ENCODE measurements at regions not wholly inside any gene's neighbourhood (a gene's known extent, or its start where the extent isn't known, plus 50 kb on each side); places are given as distances from the start of the nearest gene placed in this dataset.

GRCh38 chr21:31445137-31445536, 101.1 kb upstream of the TIAM1 start:
- no peak for TF ChIP-seq POLR2AphosphoS5 (IDR thresholded peaks at IDR 0.05; ENCODE audit: low read depth, low read length)
- TF ChIP-seq TAF1 (IDR thresholded peaks at IDR 0.05; ENCODE audit: borderline replicate concordance, low read depth, low read length), result no peak
- no peak for TF ChIP-seq POLR2A (IDR thresholded peaks at IDR 0.05; ENCODE audit: low read depth, low read length)
